Neuron (in vitro differentiated cells): ENCODE measurements at regions not wholly inside any gene's neighbourhood (a gene's known extent, or its start where the extent isn't known, plus 50 kb on each side); places are given as distances from the start of the nearest gene placed in this dataset.

Experiments used
- H2AFZ ChIP-seq: one replicate; pipeline ENCODE4 v1.6.1; 2013; ENCODE audit warnings: low read depth, mild to moderate bottlenecking, inconsistent platforms, low read length, moderate library complexity
- H3K27me3 ChIP-seq: one replicate; pipeline ENCODE4 v1.6.1; 2013; ENCODE audit warnings: low read length; ENCODE audit not compliant: insufficient read depth
- H3K36me3 ChIP-seq: one replicate; pipeline ENCODE4 v1.6.1; 2013; ENCODE audit warnings: low read length; ENCODE audit not compliant: insufficient read depth
- H3K4me1 ChIP-seq: one replicate; pipeline ENCODE4 v1.6.1; 2013; ENCODE audit warnings: low read length; ENCODE audit not compliant: insufficient read depth
- H3K4me3 ChIP-seq: 2 replicates; pipeline ENCODE4 v1.5.1; 2013; ENCODE audit warnings: mild to moderate bottlenecking, low read length, moderate library complexity
- H3K9me3 ChIP-seq: one replicate; pipeline ENCODE4 v1.6.1; 2013; ENCODE audit warnings: low read length

DNA sequence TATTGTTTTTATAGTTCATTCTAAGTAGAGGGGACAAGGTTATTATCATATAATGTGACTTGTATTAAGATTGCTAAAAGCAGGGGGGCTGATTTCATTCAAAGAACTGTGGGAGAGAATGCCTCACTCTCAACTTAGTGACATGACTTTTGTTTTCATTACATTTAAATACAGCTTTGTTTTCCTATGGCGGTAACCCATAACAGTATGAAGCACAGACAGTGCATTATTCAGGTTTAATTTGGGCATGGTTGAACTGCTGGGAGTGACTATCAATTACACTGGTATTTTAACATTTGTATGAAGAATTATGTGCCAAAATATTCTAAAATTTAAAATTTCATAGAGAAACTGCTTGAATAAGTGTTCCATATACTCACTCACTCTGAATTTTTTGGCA is 637.3 kb downstream of the USP25 start:
- H2AFZ ChIP-seq, result no peak overlapping the region

DNA sequence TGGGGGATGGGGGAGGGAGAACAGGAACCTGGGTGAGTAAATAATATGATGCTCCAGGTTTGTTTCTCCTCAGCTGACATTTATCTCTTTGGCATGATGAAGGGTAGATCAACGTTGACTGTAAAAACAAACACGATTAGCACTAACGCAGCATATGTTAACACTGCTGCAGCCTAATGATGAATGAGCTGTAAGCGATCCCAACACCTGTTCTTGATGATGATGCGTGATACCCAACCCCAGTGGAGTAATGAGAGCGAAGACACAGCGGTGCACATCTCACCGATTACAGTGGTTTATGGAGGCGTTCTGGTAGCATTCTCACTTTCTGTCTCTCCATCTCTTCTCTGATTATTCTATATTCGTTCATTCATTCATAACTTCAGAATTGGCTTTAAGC is 640.4 kb downstream of the USP25 start:
- Histone ChIP-seq H3K4me3 (no peak overlapping the region), H3K27me3 (no peaks in the 10 kb centered on the region), H3K4me1 (no peaks in the 10 kb centered on the region)

More for the DNA sequence above, 637.3 kb downstream of the USP25 start:
- Histone ChIP-seq H3K36me3 (peaks cover 3% of the 10 kb centered on the region), H3K27me3 (no peaks in the 10 kb centered on the region), H3K4me1 (no peaks in the 10 kb centered on the region), H3K4me3 (no peak overlapping the region), H3K9me3 (no peaks in the 10 kb centered on the region)

DNA sequence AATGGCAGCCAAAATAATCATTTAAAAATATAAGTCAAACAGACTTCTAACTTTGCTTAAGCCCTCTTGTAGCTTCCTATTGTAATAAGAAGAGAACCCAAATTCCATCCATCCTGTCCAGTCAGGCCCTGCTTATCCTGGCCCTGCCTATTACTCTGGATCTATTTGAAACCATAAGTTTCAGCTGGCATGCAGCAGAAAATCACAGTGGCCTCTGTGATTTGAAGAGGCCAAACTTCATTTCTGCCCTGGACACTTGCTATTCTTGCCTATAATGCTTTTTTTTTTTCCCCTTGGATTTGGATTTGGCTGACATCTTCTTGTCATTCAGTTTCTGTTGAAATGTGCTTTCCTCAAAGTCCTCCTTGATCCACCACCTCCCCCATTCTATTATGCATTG is 642.8 kb downstream of the USP25 start:
- Histone ChIP-seq H3K27me3 (no peaks in the 10 kb centered on the region), H3K9me3 (no peaks in the 10 kb centered on the region), H3K4me1 (no peaks in the 10 kb centered on the region), H3K36me3 (peaks cover 7% of the 10 kb centered on the region), H2AFZ (no peak overlapping the region), H3K4me3 (no peak overlapping the region)

More for the DNA sequence above, 640.4 kb downstream of the USP25 start:
- Histone ChIP-seq H3K36me3 (peaks cover 3% of the 10 kb centered on the region), H3K9me3 (no peaks in the 10 kb centered on the region), H2AFZ (no peak overlapping the region)

DNA sequence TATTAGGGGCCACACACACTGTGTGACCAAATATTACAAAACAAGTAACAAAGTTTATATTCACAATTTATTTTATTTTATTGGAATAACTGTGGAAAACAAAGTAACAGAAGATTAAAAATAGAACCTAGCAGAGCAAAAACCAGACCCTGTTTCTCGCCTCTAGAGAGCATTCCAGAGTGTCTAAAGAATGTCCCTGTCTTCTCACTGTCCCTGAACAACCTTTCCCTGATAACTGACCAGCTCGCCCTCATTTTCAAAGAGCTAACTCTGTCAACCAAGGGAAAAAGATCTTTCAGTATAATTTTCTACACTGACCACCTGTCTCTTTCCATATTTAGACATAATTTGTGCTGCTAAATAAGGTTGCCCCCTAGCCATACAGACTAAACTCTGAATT is 646.9 kb downstream of the USP25 start:
- peaks cover 4% of the 10 kb centered on the region for H3K36me3 ChIP-seq
- H3K4me3 ChIP-seq, result no peak overlapping the region
- no peak overlapping the region for H2AFZ ChIP-seq
- no peaks in the 10 kb centered on the region for H3K27me3 ChIP-seq
- peaks cover 3% of the 10 kb centered on the region for H3K4me1 ChIP-seq
- no peaks in the 10 kb centered on the region for H3K9me3 ChIP-seq

DNA sequence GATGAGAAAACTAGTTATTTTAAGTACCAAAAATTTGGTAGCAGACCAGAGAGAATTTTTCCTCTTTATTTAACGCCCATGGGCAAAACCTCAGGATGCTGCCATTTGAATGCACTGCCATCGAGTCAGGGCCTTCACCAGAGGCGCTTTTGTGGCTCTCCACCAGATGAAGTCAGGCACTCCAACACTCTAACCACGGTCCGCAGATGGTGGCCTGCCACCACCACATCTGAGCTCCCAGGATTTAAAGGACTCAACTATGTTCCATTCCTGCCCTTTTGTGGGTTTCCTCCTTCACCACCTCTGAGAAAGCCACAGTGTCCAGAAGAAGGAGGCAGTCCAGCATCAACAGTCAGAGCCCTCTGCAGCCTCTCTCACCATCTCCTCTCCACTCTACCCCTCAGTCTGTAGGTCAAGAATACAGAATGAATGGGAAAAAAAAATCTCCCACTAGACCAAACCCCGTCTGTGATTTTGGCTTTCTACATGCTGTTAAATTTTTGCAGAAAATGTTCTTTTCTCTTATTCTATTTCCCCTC is 647.4 kb downstream of the USP25 start:
- no peaks in the 10 kb centered on the region for H3K9me3 ChIP-seq
- peaks cover 4% of the 10 kb centered on the region for H3K36me3 ChIP-seq
- no peak overlapping the region for H2AFZ ChIP-seq
- H3K4me1 ChIP-seq, result peaks cover 3% of the 10 kb centered on the region
- no peaks in the 10 kb centered on the region for H3K27me3 ChIP-seq
- H3K4me3 ChIP-seq, result no peak overlapping the region

DNA sequence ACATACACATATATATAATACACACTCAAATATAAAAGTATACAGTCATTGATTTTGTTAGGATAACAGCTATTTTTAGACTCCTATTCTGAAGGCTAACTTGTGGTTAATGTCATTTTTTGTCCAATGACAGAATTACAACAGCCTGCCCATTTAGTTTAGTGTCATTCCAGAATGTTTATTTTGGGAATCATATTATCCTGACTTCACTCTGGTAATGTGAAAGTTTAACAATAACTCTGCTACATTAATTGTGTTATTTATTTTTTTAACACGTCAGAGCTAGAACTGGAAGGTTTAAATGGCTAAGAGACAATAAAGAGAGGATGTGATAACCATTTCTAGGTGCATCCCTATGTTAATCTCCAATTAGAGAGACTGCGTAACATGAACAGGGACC is 648.1 kb downstream of the USP25 start:
- H3K36me3 ChIP-seq, result peaks cover 4% of the 10 kb centered on the region
- H3K9me3 ChIP-seq, result no peaks in the 10 kb centered on the region
- no peak overlapping the region for H3K4me3 ChIP-seq
- H3K4me1 ChIP-seq, result peaks cover 3% of the 10 kb centered on the region
- H3K27me3 ChIP-seq, result no peaks in the 10 kb centered on the region
- H2AFZ ChIP-seq, result no peak overlapping the region

DNA sequence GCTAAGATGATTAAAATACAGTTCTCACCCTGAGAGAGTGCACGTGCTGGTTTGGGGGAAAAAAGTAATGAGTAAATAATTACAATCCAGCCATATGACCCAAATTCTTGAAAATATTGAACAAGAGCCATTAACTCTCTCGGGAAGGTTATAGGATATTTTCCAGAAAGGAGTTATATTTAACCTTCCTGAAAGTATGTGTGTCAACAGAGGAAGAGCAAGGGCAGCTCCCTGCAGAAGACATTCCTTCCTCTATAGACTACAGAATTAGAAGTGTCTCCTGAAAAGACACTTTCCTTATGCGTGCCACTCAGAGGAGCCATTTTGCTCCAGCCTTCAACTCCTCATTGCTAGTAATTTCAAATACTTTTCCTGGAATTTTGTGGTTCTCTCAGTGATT is 648.7 kb downstream of the USP25 start:
- Histone ChIP-seq H3K36me3 (peaks cover 4% of the 10 kb centered on the region), H3K27me3 (no peaks in the 10 kb centered on the region), H3K4me1 (peaks cover 3% of the 10 kb centered on the region), H3K4me3 (no peak overlapping the region), H3K9me3 (no peaks in the 10 kb centered on the region), H2AFZ (no peak overlapping the region)

DNA sequence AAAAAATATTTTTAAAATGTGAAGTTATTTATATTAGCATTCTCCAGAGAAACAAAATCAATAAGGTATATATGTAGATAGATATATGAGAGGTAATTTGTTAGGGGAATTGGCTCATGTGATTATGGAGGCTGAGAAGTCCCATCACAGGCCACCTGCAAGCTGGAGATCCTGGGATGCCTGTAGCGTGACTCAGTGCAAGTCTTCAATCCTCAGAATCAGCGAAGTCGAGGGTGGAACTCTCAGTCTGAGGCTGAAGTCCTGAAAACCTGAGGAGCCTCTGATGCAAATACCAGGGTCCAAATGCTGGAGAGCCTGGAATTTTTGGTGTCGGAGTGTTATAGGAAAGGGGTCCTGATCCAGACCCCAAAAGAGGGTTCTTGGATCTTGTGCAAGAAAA is 658.5 kb downstream of the USP25 start:
- H3K36me3 ChIP-seq, result peaks cover 21% of the 10 kb centered on the region
- peaks cover 3% of the 10 kb centered on the region for H3K9me3 ChIP-seq
- no peaks in the 10 kb centered on the region for H3K27me3 ChIP-seq
- no peak overlapping the region for H2AFZ ChIP-seq
- no peak overlapping the region for H3K4me3 ChIP-seq
- H3K4me1 ChIP-seq, result no peaks in the 10 kb centered on the region

DNA sequence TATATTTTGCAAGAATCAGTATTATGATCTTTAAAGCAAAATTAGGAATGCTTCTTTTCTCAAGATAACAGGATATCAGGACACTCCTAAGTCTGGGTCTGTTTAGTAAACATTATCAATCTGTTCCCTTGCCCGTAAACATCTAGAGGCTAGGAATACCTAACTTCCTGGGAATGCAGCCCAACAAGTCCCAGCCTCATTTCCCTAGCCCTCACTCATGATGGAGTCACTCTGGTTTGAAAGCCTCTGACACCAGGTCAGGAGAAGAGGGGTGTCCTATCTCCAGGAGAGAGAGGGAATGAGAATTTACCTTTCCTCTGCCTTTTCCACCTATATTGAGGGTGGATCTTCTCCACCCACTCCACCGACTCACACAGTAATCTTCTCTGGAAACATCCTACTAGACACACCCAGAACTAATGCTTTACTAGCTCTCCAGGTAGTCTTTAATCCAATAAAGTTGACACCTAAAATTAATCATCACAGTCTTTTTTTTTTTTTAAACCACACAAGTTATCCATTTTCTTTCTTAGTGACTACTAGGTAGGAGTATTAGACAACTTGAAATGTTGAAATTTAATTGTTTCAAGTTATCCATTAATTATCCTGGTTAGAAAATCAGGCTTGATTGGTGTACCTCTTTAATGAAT is 659.3 kb downstream of the USP25 start:
- no peak overlapping the region for H3K4me3 ChIP-seq
- peaks cover 21% of the 10 kb centered on the region for H3K36me3 ChIP-seq
- no peaks in the 10 kb centered on the region for H3K4me1 ChIP-seq
- no peaks in the 10 kb centered on the region for H3K27me3 ChIP-seq
- no peak overlapping the region for H2AFZ ChIP-seq
- H3K9me3 ChIP-seq, result peaks cover 4% of the 10 kb centered on the region

DNA sequence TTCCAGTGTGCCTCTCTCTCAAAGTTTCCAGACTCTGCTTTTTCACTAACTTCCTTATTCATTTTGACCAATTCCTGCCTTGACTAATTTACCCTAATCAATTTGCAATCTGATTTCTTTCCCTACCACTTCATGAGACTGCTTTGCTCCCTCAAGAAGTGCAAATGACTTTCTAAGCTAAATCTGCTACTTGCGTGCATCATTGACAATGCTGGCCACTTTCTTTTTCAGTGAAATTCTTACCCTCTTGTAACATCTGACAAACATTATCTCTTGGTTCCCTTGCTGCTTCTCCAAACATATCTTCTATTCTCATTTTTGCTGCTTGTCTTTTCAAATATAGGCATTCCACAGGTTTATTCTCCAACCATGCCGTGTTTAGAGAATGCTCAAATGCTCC is 659.9 kb downstream of the USP25 start:
- Histone ChIP-seq H3K4me3 (no peak overlapping the region), H3K4me1 (no peaks in the 10 kb centered on the region), H3K36me3 (peaks cover 21% of the 10 kb centered on the region), H2AFZ (no peak overlapping the region), H3K9me3 (peaks cover 6% of the 10 kb centered on the region), H3K27me3 (no peaks in the 10 kb centered on the region)

DNA sequence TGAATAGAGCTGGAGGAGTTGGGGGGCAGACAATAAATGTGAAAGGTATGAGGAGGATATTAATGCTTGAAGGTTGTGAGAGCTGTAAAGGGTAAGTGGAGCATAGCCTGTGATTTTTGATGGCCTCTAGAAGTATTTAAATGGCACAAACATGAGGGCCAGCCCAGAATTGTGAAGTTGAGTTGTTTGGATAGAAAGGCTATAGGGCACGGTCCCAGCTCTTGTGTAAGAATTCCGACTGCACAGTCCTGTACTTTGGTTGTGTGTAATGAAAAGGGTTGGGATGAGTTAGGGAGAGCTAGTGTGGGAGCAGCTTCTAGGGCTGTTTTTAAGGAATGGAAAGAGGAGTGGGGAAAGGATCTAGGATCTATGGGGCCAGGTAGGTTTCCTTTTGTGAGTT is 665.5 kb downstream of the USP25 start:
- Histone ChIP-seq H3K4me3 (no peak overlapping the region), H3K27me3 (no peaks in the 10 kb centered on the region), H3K36me3 (peaks cover 13% of the 10 kb centered on the region), H3K9me3 (peaks cover 24% of the 10 kb centered on the region), H2AFZ (no peak overlapping the region), H3K4me1 (no peaks in the 10 kb centered on the region)

DNA sequence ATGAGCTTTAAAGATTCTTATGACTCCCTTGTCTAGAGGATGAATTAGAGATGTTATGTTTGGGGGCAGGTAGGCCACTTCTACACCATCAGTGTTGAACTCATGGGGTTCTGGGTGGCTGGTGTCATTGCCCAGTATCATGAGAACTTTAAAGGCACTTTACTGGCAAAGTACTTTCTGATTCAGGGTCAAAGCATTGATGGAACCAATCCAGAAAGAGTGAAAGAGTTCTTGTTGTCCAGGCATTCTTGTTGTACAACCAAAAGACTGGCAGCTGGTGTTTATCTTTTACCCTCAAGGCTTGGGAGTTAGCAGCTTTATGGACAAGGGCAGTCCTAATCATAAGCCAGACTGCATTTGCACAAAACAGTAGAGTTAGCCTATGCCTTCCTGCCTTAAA is 673.0 kb downstream of the USP25 start:
- Histone ChIP-seq H3K4me3 (no peak overlapping the region), H2AFZ (no peak overlapping the region), H3K36me3 (no peaks in the 10 kb centered on the region), H3K9me3 (peaks cover 2% of the 10 kb centered on the region), H3K4me1 (no peaks in the 10 kb centered on the region), H3K27me3 (no peaks in the 10 kb centered on the region)

DNA sequence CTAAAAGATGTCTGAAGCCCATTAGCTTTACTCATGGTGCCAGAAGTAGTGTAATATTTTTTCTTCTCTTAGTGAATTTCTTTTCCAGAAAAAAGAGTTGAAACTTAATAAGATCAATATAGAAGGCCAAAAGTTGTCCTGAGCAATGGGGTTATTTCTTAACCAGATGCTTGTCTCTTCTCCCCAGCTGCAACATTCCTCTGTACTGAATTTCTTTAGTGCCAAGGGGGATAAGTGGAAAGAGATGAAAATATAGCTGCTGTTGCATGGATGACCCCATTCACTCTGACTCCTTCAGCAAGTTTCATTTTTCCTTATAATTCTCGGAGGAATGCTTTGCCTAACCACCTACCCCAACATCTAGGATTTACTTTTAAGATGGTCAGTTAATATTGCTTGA is 675.0 kb downstream of the USP25 start:
- Histone ChIP-seq H3K4me1 (no peaks in the 10 kb centered on the region), H2AFZ (no peak overlapping the region), H3K9me3 (no peaks in the 10 kb centered on the region), H3K36me3 (peaks cover 3% of the 10 kb centered on the region), H3K4me3 (no peak overlapping the region), H3K27me3 (no peaks in the 10 kb centered on the region)

DNA sequence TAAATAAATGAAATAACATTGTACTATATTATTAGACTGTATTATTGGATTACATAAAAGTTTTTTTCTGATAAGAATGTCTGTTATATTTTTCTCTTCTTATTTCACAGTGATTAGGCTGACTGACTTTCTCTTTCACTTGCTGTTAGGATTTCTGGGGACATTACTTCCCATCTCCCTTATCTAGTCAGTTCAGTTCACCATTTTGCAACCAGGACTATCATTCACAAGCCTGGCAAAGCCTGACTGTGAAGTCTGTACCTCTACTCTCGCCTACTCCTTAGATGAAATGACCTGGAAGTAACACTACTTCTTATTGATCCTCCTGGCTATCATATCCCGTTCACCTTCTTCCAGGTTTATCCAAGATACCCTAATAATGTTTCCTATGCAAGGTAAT is 676.6 kb downstream of the USP25 start:
- Histone ChIP-seq H3K36me3 (peaks cover 3% of the 10 kb centered on the region), H3K9me3 (no peaks in the 10 kb centered on the region), H3K27me3 (no peaks in the 10 kb centered on the region), H2AFZ (no peak overlapping the region), H3K4me3 (no peak overlapping the region), H3K4me1 (no peaks in the 10 kb centered on the region)
